NCI-H1417 treated with DMSO at 0.1 percent for 48 hours (cell line): ENCODE measurements at regions not wholly inside any gene's neighbourhood (a gene's known extent, or its start where the extent isn't known, plus 50 kb on each side); places are given as distances from the start of the nearest gene placed in this dataset.
A peak's percentile ranks its signal among the peaks of the same experiment; 100 is the strongest.
"Not testable (repeated sequence)": the region's sequence is repeated elsewhere in the genome, so short reads cannot be mapped to it uniquely, and the experiment has no call there.

Source experiments
- DNase-seq: peaks from one replicate; lab custom pipeline; 2025; lab: John Stamatoyannopoulos, UW

- no peak for DNase-seq
Observed at GRCh38 chr7:16089191-16089590, 332.1 kb downstream of the CRPPA start.

GRCh38 chr7:16086743-16087142 is 334.6 kb downstream of the CRPPA start:
- DNase-seq: no peak

GRCh38 chr7:16085780-16086179 is 335.6 kb downstream of the CRPPA start:
- not testable (repeated sequence) for DNase-seq

GRCh38 chr7:16084875-16085274 is 336.5 kb downstream of the CRPPA start:
- DNase-seq: no peak

GRCh38 chr7:16084370-16084769 is 337.0 kb downstream of the CRPPA start:
- DNase-seq: no peak

GRCh38 chr7:16083931-16084330 is 337.4 kb downstream of the CRPPA start:
- DNase-seq: no peak

- DNase-seq: no peak
Observed at GRCh38 chr7:16080131-16080530, 341.2 kb downstream of the CRPPA start.

- DNase-seq: no peak
Observed at GRCh38 chr7:16079723-16080122, 341.6 kb downstream of the CRPPA start.

- peak; percentile 50 for DNase-seq
Observed at GRCh38 chr7:16078076-16078952, 343.0 kb downstream of the CRPPA start.

- peak; percentile 37 for DNase-seq
Observed at GRCh38 chr7:16071246-16071857, 350.0 kb downstream of the CRPPA start.

- DNase-seq: no peak
Observed at GRCh38 chr7:16070806-16071205, 350.5 kb downstream of the CRPPA start.

- DNase-seq: no peak
Observed at GRCh38 chr7:16069998-16070397, 351.3 kb downstream of the CRPPA start.

- DNase-seq: no peak
Observed at GRCh38 chr7:16068183-16068582, 353.2 kb downstream of the CRPPA start.

- DNase-seq: no peak
Observed at GRCh38 chr7:16067711-16068110, 353.6 kb downstream of the CRPPA start.

- DNase-seq: no peak
Observed at GRCh38 chr7:16066805-16067459, 354.4 kb downstream of the CRPPA start.

GRCh38 chr7:16065939-16066338 is 355.4 kb downstream of the CRPPA start:
- DNase-seq: no peak

- no peak for DNase-seq
Observed at GRCh38 chr7:16063716-16064675, 357.3 kb downstream of the CRPPA start.

- DNase-seq: no peak
Observed at GRCh38 chr7:16063221-16063620, 358.1 kb downstream of the CRPPA start.

- no peak for DNase-seq
Observed at GRCh38 chr7:16062269-16062668, 359.1 kb downstream of the CRPPA start.

GRCh38 chr7:16061630-16062029 is 359.7 kb downstream of the CRPPA start:
- no peak for DNase-seq

GRCh38 chr7:16061011-16061410 is 360.3 kb downstream of the CRPPA start:
- no peak for DNase-seq

- no peak for DNase-seq
Observed at GRCh38 chr7:16060502-16060901, 360.8 kb downstream of the CRPPA start.
